Suprapubic skin (tissue), 4 donors: ENCODE measurements at regions not wholly inside any gene's neighbourhood (a gene's known extent, or its start where the extent isn't known, plus 50 kb on each side); places are given as distances from the start of the nearest gene placed in this dataset.

ENCODE experiments used
- DNase-seq, 2 donors: peaks; one replicate each; pipeline ENCODE4 v3.0.0-alpha.2; 2019; ENCODE audit warnings: low spot score in 2 of 2
- H3K27ac ChIP-seq: fragments of 200-600 bp; sonication (generic); one replicate; pipeline ENCODE4 v1.5.1; 2019
- H3K27me3 ChIP-seq: fragments of 200-600 bp; sonication (generic); one replicate; pipeline ENCODE4 v1.5.1; 2019
- H3K36me3 ChIP-seq: fragments of 200-600 bp; sonication (generic); one replicate; pipeline ENCODE4 v1.5.1; 2019
- H3K4me1 ChIP-seq: fragments of 200-600 bp; sonication (generic); one replicate; pipeline ENCODE4 v1.5.1; 2019
- H3K4me3 ChIP-seq: fragments of 200-600 bp; sonication (generic); one replicate; pipeline ENCODE4 v1.5.1; 2019; ENCODE audit warnings: mild to moderate bottlenecking
- H3K9me3 ChIP-seq: fragments of 200-600 bp; sonication (generic); one replicate; pipeline ENCODE4 v1.5.1; 2019
- EP300 ChIP-seq: sonication (generic); formaldehyde crosslinking; IDR thresholded peaks from one replicate; pipeline ENCODE4 v1.6.1; 2017; ENCODE audit warnings: antibody characterized with exemption
- POLR2A ChIP-seq, 2 donors: fragments of 450-650 bp; IDR thresholded peaks; one replicate each; pipeline ENCODE4 v1.6.1; 2017; ENCODE audit warnings: antibody characterized with exemption in 2 of 2, mild to moderate bottlenecking in 2 of 2, moderate library complexity in 2 of 2
- POLR2AphosphoS5 ChIP-seq, 3 donors: sonication (generic); formaldehyde crosslinking; IDR thresholded peaks; one replicate each; pipeline ENCODE4 v1.6.1; 2017; ENCODE audit warnings: antibody characterized with exemption in 3 of 3
- WGBS: methylation state at CpG from one replicate; pipeline ENCODE4 v1.1.5; 2018; 5-methylcytosine and 5-hydroxymethylcytosine counted together
- TF ChIP-seq, protein P1 (sequence below), 2 donors: fragments of 200-600 bp in 1 of 2; fragments of 450-650 bp in 1 of 2; sonication (generic) in 1 of 2; IDR thresholded peaks; one replicate each; pipeline ENCODE4 v1.5.1; 2016 to 2019; ENCODE audit warnings: antibody characterized with exemption in 2 of 2, mild to moderate bottlenecking in 1 of 2, moderate library complexity in 1 of 2

DNA sequence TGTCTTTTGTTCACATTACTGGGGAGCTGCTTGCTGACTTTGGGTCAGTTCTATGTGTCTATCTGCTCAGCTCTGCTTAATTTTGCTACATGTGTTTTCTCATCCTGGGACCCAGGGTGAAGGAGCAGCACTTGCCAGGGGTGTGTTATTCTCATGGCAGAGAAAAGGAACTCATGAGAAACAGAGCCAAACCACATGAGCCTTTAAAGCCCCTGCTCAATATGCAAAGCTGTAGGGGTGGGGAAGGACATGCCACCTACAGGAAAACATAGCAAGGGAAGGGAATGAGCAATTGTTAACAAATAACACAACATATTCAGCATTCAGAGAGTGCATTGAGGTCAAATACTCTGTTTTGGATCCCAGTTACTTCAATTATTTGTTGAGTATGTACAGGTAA is 290.9 kb downstream of the CDK5RAP2 start:
- Histone ChIP-seq H3K27me3 (no peaks in the 10 kb centered on the region), H3K4me3 (no peak overlapping the region), H3K27ac (no peak overlapping the region), H3K9me3 (no peaks in the 10 kb centered on the region), H3K36me3 (no peaks in the 10 kb centered on the region), H3K4me1 (no peaks in the 10 kb centered on the region)
- no peak for DNase-seq
- TF ChIP-seq POLR2A (IDR thresholded peaks at IDR 0.05) = no peak
- no peak for TF ChIP-seq EP300
- TF ChIP-seq, protein P1, sequence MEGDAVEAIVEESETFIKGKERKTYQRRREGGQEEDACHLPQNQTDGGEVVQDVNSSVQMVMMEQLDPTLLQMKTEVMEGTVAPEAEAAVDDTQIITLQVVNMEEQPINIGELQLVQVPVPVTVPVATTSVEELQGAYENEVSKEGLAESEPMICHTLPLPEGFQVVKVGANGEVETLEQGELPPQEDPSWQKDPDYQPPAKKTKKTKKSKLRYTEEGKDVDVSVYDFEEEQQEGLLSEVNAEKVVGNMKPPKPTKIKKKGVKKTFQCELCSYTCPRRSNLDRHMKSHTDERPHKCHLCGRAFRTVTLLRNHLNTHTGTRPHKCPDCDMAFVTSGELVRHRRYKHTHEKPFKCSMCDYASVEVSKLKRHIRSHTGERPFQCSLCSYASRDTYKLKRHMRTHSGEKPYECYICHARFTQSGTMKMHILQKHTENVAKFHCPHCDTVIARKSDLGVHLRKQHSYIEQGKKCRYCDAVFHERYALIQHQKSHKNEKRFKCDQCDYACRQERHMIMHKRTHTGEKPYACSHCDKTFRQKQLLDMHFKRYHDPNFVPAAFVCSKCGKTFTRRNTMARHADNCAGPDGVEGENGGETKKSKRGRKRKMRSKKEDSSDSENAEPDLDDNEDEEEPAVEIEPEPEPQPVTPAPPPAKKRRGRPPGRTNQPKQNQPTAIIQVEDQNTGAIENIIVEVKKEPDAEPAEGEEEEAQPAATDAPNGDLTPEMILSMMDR (IDR thresholded peaks at IDR 0.05) = no peak
- no peak for TF ChIP-seq POLR2AphosphoS5 (IDR thresholded peaks at IDR 0.05)

DNA sequence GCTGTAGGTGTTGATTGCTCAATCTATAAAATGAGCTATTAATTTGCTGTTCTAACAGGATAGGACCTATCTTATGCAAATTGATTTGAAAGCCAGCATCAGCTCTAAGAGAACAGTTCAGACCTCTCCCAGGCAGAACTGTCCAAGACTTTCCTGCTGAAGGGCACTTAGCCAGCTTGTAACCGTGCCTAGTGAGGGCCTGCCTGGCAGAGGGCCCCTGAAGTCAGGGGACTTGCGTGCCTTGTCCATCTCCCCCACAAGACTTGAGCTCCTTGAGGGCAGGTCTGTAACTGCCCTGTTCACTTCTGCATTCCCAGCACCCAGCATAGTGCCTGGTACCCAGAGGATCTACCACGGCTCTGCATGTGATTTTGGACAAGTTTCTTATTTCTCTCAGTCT is 293.4 kb downstream of the CDK5RAP2 start:
- Histone ChIP-seq H3K4me3 (no peak overlapping the region), H3K36me3 (no peaks in the 10 kb centered on the region), H3K27ac (no peak overlapping the region), H3K27me3 (no peaks in the 10 kb centered on the region), H3K4me1 (no peaks in the 10 kb centered on the region), H3K9me3 (no peaks in the 10 kb centered on the region)
- DNase-seq = no peak
- 71% methylated on average over 3 of the region's 3 CpGs for WGBS
- TF ChIP-seq POLR2AphosphoS5 (IDR thresholded peaks at IDR 0.05) (no peak), POLR2A (IDR thresholded peaks at IDR 0.05) (no peak), EP300 (no peak)
- TF ChIP-seq, protein P1 (IDR thresholded peaks at IDR 0.05) = no peak

DNA sequence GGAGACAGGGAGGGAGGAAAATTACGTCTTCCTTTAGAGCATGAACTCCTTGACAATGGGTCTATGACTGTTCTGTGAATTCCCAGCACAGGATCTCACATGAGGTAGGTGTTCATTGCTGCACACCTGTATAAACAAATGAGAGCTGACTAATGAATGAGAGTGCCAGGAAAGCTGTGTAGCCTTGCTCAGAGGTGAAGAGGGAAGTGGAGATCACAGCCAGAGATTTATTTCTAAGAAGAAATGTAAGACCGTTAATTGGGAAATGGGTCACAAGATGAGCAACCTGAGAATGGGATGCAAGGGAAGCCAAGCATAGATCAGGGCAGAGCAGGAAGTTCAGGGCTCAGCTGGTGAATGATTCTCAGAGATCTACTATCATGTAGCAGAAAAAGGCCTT is 295.1 kb downstream of the CDK5RAP2 start:
- H3K4me1 ChIP-seq = no peaks in the 10 kb centered on the region
- 75% methylated on average over 2 of the region's 2 CpGs for WGBS
- H3K36me3 ChIP-seq = no peaks in the 10 kb centered on the region
- H3K9me3 ChIP-seq = no peaks in the 10 kb centered on the region
- TF ChIP-seq EP300 (no peak), POLR2AphosphoS5 (IDR thresholded peaks at IDR 0.05) (no peak)
- peaks cover 2% of the 10 kb centered on the region for H3K27me3 ChIP-seq
- no peak overlapping the region for H3K27ac ChIP-seq
- H3K4me3 ChIP-seq = no peak overlapping the region
- no peak for DNase-seq

DNA sequence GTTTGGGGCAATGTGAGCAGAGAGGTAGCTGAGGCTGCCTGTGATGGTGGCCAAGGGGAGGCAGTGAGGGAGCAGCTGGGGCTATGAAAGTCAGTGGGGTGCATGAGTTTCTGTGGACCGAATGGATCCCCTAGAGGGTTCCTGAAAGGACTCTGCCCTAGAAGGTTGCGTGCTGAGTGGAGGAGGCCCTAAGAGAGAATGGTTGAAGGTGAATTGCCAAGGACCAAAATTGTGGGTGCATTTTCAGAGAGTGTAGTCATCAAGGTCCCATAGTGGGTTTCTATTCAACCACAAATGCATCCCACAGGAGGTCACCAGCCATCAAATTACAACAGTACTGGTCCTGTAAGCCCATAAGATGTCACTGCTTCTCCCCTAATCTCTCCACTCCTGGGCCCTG is 298.3 kb downstream of the CDK5RAP2 start:
- peaks cover 2% of the 10 kb centered on the region for H3K27me3 ChIP-seq
- no peak for DNase-seq
- TF ChIP-seq POLR2AphosphoS5 (IDR thresholded peaks at IDR 0.05) (no peak), POLR2A (IDR thresholded peaks at IDR 0.05) (no peak), EP300 (no peak)
- TF ChIP-seq, protein P1 (IDR thresholded peaks at IDR 0.05) = no peak
- H3K9me3 ChIP-seq = no peaks in the 10 kb centered on the region
- no peaks in the 10 kb centered on the region for H3K4me1 ChIP-seq
- H3K27ac ChIP-seq = no peak overlapping the region
- WGBS = 84% methylated on average over 2 of the region's 2 CpGs
- no peak overlapping the region for H3K4me3 ChIP-seq
- H3K36me3 ChIP-seq = no peaks in the 10 kb centered on the region

DNA sequence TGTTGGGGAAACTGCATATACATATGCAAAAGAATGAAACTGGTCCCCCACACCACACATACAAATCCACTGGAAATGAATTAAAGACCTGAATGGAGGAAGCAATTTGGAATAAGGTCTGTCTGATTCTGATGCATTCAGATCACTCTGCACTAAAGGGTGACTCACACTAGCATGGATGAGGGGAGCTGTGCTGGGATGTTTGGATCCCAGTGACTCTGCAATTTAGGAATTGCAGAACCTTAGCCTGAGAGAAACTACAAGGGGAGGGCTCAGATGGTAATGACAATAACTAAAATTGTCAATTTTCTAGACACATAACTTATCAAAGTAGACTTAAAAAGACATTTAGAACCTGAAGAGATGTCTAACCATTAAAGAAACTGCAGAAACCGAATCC is 312.0 kb downstream of the CDK5RAP2 start:
- H3K9me3 ChIP-seq = no peaks in the 10 kb centered on the region
- H3K4me1 ChIP-seq = no peaks in the 10 kb centered on the region
- no peak for DNase-seq
- TF ChIP-seq POLR2AphosphoS5 (IDR thresholded peaks at IDR 0.05) (no peak), POLR2A (IDR thresholded peaks at IDR 0.05) (no peak), EP300 (no peak)
- TF ChIP-seq, protein P1 (IDR thresholded peaks at IDR 0.05) = no peak
- no peak overlapping the region for H3K4me3 ChIP-seq
- no peaks in the 10 kb centered on the region for H3K36me3 ChIP-seq
- no peaks in the 10 kb centered on the region for H3K27me3 ChIP-seq
- no peak overlapping the region for H3K27ac ChIP-seq
- WGBS = 89% methylated on average over 1 of the region's 1 CpG

DNA sequence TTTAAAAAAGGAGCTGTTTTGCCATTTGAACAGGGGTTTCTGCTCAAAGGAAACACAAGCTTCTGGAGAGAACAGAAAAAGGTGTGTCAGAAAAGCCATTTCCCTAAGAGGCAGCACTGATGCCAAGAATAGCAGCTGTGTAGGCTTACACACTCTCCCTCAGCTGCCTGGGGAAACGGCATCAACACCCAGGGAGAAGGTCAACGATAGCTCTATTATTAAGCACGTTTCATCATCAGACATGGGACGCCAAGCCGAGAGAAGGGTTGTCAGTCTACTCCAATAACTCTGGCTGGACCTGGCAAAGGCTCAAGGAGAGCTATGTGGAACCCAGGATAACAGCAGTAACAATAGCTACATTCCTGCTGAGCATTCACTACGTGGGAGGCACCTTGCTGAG is 314.2 kb downstream of the CDK5RAP2 start:
- no peak overlapping the region for H3K4me3 ChIP-seq
- no peaks in the 10 kb centered on the region for H3K36me3 ChIP-seq
- no peaks in the 10 kb centered on the region for H3K27me3 ChIP-seq
- H3K9me3 ChIP-seq = no peaks in the 10 kb centered on the region
- TF ChIP-seq, protein P1 (IDR thresholded peaks at IDR 0.05) = no peak
- no peak for TF ChIP-seq POLR2AphosphoS5 (IDR thresholded peaks at IDR 0.05)
- TF ChIP-seq POLR2A (IDR thresholded peaks at IDR 0.05) = no peak
- TF ChIP-seq EP300 = no peak
- H3K4me1 ChIP-seq = no peaks in the 10 kb centered on the region
- no peak for DNase-seq
- 60% methylated on average over 6 of the region's 6 CpGs for WGBS
- H3K27ac ChIP-seq = no peak overlapping the region
